H1 (cell line): ENCODE measurements at regions not wholly inside any gene's neighbourhood (a gene's known extent, or its start where the extent isn't known, plus 50 kb on each side); places are given as distances from the start of the nearest gene placed in this dataset.
A peak's percentile ranks its signal among the peaks of the same experiment; 100 is the strongest.

ENCODE experiments used
- ATF2 ChIP-seq: IDR thresholded peaks from 2 replicates; pipeline ENCODE4 v1.6.1; 2012; ENCODE audit warnings: low read length, inconsistent platforms
- CHD1 ChIP-seq: IDR thresholded peaks from 2 replicates; pipeline ENCODE4 v1.6.1; 2012; ENCODE audit warnings: low read depth, low read length, improper control_type of control experiment
- EP300 ChIP-seq, 2 experiments: IDR thresholded peaks; 1 replicate in 1 of 2; 2 replicates in 1 of 2; pipeline ENCODE4 v1.6.1; 2011 to 2012; ENCODE audit warnings: low read depth in 2 of 2, low read length in 2 of 2, mild to moderate bottlenecking in 2 of 2, borderline replicate concordance in 1 of 2, inconsistent platforms in 1 of 2, moderate library complexity in 1 of 2
- HDAC2 ChIP-seq, 2 experiments: fragments of 300-600 bp in 1 of 2; sonication (generic) in 1 of 2; IDR thresholded peaks; 2 replicates each; pipeline ENCODE4 v1.6.1; 2011 to 2012; ENCODE audit warnings: low read depth in 2 of 2, low read length in 2 of 2, mild to moderate bottlenecking in 2 of 2, moderate library complexity in 2 of 2, borderline replicate concordance in 1 of 2, inconsistent platforms in 1 of 2
- KDM1A ChIP-seq: fragments of 200-600, 300-600 bp; sonication (generic); IDR thresholded peaks from 2 replicates; pipeline ENCODE4 v1.7.1; 2016; ENCODE audit warnings: mild to moderate bottlenecking, low read length, borderline replicate concordance
- KDM4A ChIP-seq: IDR thresholded peaks from one replicate; pipeline ENCODE4 v1.7.1; 2012; ENCODE audit warnings: low read depth, mild to moderate bottlenecking, moderate library complexity, low read length, inconsistent platforms; ENCODE audit not compliant: severe bottlenecking
- MAX ChIP-seq: IDR thresholded peaks from 2 replicates; pipeline ENCODE4 v1.6.1; 2012; ENCODE audit warnings: inconsistent platforms
- RAD21 ChIP-seq, 2 experiments: IDR thresholded peaks in 1 of 2; conservative IDR thresholded peaks in 1 of 2; 2 replicates each; pipeline ENCODE4 v1.6.1; 2011; ENCODE audit warnings: low read depth in 2 of 2, low read length in 2 of 2, improper control_type of control experiment in 1 of 2, inconsistent platforms in 1 of 2, mild to moderate bottlenecking in 1 of 2, moderate library complexity in 1 of 2
- SRF ChIP-seq: IDR thresholded peaks from 2 replicates; pipeline ENCODE4 v1.6.1; 2011; ENCODE audit warnings: mild to moderate bottlenecking, low read depth, low read length, moderate library complexity
- TCF12 ChIP-seq: IDR thresholded peaks from 2 replicates; pipeline ENCODE4 v1.6.1; 2011; ENCODE audit warnings: low read depth, mild to moderate bottlenecking, low read length

- peak; percentile 72 to 83 for TF ChIP-seq RAD21 (IDR thresholded peaks at IDR 0.05 in 1 of 2, conservative IDR thresholded peaks at IDR 0.05 in 1 of 2; ENCODE audit: low read depth in 2 of 2, low read length in 2 of 2)
- no peak for TF ChIP-seq MAX
- no peak for TF ChIP-seq ATF2
- peak in 1 of 2 experiments; percentile 14; a peak in 1 of 3 replicates for TF ChIP-seq EP300 (IDR thresholded peaks at IDR 0.05; ENCODE audit: borderline replicate concordance in 1 of 2, low read depth in 2 of 2, low read length in 2 of 2)
- peak; percentile 88 for TF ChIP-seq SRF
- 0 out of 4 replicates have a peak, but pooled peaks of 1 of the 2 experiments have one; percentile 64 for TF ChIP-seq HDAC2 (IDR thresholded peaks at IDR 0.05; ENCODE audit: borderline replicate concordance in 1 of 2, low read depth in 2 of 2, low read length in 2 of 2)
- no peak for TF ChIP-seq CHD1
- no peak for TF ChIP-seq TCF12
- no peak for TF ChIP-seq KDM4A
- no peak for TF ChIP-seq KDM1A
These were observed 130.1 kb downstream of the SPTSSA start (continued) for GRCh38 chr14:34331728-34332623.
